Adrenal gland (tissue), 5 donors: ENCODE measurements at regions not wholly inside any gene's neighbourhood (a gene's known extent, or its start where the extent isn't known, plus 50 kb on each side); places are given as distances from the start of the nearest gene placed in this dataset.

Experiments used
- CTCF ChIP-seq, 6 experiments: fragments of 450-650 bp in 4 of 6; fragments of 200-600 bp in 2 of 6; sonication (generic) in 1 of 6; IDR thresholded peaks; 1 replicate in 5 of 6; 2 replicates in 1 of 6; pipeline versions ENCODE4 v1.5.1 to v1.8.0; 2016 to 2021; ENCODE audit warnings: antibody characterized with exemption in 6 of 6, mild to moderate bottlenecking in 2 of 6, moderate library complexity in 1 of 6
- POLR2A ChIP-seq, 2 donors: fragments of 450-650 bp; IDR thresholded peaks; one replicate each; pipeline ENCODE4 v1.6.1; 2017; ENCODE audit warnings: antibody characterized with exemption in 2 of 2, mild to moderate bottlenecking in 2 of 2, moderate library complexity in 1 of 2
- donor health status: DM: no; HTN: no; CAD: no.

GRCh38 chrX:74080165-74080564, 223.8 kb upstream of the ZCCHC13 start:
- TF ChIP-seq CTCF (IDR thresholded peaks at IDR 0.05) (no peak), POLR2A (IDR thresholded peaks at IDR 0.05) (no peak)
